Skin epidermis (tissue), 12 donors: ENCODE measurements at regions not wholly inside any gene's neighbourhood (a gene's known extent, or its start where the extent isn't known, plus 50 kb on each side); places are given as distances from the start of the nearest gene placed in this dataset.

ENCODE experiments used
- H3K27ac ChIP-seq, 21 experiments: fragments of 200-600 bp; sonication (generic) in 11 of 21; one replicate each; pipeline ENCODE4 v1.5.0; 2020; ENCODE audit warnings: mild to moderate bottlenecking in 3 of 21, inconsistent platforms in 2 of 21, moderate library complexity in 2 of 21
- H3K4me3 ChIP-seq, 7 experiments: fragments of 200-600 bp; sonication (generic) in 2 of 7; one replicate each; pipeline ENCODE4 v1.5.0; 2020; ENCODE audit warnings: inconsistent platforms in 2 of 7, mild to moderate bottlenecking in 2 of 7, moderate library complexity in 1 of 7

DNA sequence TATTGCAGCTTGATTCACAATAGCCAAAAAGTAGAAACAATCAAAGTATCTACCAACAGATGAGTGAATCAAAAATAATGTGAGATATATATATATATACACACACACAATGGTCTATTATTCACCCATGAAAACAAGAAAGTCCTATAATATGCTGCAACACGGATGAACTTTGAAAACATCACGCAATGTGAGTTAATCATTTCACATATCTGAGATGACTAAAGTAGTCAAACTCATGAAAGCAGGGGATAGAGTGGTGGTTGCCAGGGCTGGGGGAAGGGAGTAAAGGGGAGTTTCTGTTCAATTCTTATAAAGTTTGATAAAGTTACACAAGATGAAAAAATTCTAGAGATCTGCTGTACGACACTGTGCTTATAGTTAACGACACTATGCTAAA is 1234.8 kb downstream of the MRPL39 start:
- H3K27ac ChIP-seq, result no peak overlapping the region

DNA sequence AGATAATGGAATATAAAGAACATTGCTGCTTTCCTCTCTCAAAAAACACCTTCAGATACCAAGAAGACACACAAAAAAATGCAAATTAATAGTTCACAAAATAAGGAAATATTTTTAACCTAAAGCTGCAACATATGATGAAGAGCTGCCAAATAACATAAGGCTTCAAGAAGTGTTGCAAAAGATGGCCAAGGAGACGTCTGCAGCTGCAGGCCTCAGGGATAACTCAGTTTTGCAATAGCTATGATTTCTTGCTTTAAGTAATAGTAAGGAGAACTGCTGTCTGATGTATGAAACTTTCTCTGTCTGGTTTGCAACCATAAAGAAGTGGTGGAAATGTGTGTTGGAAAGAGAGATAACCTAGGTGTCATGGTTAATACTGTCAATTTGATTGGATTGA is 1237.5 kb downstream of the MRPL39 start:
- Histone ChIP-seq H3K4me3 (no peak overlapping the region), H3K27ac (no peak overlapping the region)

More for the DNA sequence above, 1234.8 kb downstream of the MRPL39 start:
- H3K4me3 ChIP-seq, result no peak overlapping the region

DNA sequence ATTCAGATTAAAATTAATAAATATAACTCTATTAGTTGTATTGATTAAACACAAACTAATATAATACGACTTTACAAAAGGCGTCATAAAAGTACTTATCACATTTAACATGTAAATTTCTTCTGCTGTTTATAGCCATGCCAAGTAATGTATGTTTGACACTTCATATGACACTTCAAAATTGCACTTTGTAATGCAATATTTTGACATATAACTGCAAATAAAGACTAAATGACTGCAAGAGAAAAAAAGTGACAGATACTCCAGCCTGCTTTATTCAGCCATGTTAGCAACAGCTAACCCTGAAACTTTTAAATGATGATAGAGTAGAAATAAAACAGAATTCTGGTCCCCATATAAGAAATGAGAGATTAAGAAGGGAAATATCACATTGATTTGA is 1238.0 kb downstream of the MRPL39 start:
- Histone ChIP-seq H3K27ac (no peak overlapping the region), H3K4me3 (no peak overlapping the region)

DNA sequence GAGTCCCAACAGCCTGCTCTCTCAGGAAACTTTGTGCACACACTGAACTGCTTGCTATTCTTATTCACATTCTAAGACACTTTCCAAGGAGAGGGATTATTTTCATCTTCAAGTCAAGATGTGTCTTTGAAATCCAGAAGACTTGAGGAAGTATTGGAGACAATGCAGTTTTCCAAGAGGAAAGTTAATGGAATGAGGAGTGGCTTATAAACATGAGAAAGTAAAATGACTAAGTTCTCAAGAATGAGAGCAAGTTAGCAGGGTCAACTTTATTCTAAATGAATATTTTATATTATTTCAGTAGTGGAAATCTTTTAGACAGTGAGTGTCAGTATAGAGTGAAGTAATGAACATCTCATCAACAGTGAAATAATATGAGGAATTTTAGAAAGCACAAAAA is 1239.3 kb downstream of the MRPL39 start:
- H3K4me3 ChIP-seq, result no peak overlapping the region

DNA sequence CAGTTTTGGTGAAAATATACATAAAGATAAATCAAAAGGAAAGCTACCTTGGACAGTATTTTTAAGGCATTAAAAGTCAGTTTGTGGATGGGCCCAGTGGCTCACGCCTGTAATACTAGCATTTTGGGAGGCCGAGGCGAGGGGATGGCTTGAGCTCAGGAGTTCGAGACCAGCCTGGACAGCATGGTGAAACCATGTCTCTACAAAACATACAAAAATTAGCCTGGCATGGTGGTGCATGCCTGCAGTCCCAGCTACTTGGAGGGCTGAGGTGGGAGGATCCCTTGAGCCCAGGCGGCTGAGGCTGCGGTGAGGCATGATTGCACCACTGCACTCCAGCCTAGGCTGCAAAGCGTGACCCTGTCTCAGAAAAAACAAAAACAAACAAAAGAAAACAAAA is 1253.8 kb downstream of the MRPL39 start:
- H3K27ac ChIP-seq, result no peak overlapping the region
- no peak overlapping the region for H3K4me3 ChIP-seq

More for the DNA sequence above, 1239.3 kb downstream of the MRPL39 start:
- no peak overlapping the region for H3K27ac ChIP-seq

DNA sequence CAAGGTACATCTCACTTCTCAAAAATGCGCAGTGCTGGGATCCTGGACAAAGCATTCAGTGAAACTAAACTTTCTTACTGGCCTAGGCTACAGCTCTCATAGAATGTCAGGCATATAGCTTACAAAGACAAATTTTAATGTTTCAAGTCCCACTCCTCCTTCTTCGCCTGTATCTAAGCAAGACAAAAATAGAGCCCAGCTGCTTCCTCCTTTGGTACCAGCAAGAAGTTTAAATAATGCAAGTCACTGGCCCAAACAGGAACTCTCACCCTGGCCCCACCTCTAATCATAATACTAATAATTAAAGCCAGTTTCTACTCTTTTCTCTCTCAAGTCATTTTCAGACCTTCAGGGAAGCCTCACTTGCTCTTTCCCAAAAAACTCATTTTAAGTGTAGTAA is 1267.9 kb downstream of the MRPL39 start:
- H3K4me3 ChIP-seq, result no peak overlapping the region
- H3K27ac ChIP-seq, result no peak overlapping the region

DNA sequence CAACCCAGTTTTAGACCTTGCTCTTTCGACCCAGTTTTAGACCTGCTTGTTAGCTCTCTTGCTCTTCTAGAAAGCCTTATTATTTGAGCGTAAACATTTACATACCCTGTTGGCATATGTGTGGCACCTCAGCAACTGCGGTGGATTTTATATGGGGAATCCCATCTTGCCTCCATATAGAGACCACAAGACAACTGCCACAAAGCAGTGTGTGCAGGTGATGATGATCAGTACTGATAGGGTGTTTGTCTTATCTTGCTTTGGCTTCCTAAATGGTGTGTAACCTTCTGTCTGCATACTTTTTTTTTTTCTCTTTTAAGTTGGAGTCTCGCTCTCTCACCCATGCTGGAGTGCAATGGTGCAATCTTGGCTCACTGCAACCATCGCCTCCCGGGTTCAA is 1270.8 kb downstream of the MRPL39 start:
- no peak overlapping the region for H3K27ac ChIP-seq
- H3K4me3 ChIP-seq, result no peak overlapping the region

DNA sequence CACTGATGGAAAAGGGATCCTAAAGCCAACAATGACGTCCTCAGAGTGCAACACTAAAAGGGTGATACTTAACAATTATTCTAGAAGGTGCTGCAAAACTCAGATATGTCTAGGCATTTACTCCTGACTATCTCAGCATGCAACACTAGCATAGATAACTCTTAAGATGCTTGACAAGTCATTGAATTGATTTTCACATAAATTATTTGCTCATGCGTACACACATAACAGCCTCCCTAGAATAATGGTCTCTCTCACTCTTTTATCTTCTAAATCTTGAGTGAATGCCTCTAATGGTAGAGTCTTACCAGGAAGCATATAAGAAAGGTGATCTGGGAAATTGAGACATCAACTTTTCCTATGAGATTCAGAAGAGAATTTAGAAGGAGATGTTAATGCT is 1283.7 kb downstream of the MRPL39 start:
- Histone ChIP-seq H3K27ac (no peak overlapping the region), H3K4me3 (no peak overlapping the region)

DNA sequence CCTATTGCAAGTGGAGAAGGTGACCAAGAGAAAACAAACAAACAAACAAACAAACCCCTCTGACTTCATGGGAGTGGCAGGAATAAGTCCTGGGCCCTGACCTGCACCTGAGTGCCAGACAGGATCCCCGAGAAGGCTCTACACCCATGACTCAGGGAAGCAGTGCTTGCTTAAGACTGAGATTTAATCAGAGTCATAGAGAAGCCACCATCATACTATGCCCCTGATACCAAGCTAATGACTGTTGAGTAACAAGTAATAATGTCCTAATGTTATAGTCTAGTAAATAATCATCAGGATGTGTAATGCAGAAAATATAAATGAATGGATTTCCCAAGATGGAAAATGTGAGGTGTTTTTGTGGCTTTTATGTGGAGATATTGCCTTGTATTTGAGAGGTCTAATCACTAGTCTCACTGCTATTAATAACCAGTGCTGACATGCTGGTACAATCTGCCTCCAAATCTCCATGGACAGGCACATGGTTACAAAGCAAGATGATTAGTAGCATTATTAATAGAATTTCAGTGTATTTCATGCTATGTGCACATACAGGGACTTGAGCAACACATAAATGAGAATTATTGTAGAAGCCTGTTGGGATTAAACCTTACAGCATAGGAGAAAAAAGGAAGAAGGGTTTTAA is 1290.9 kb downstream of the MRPL39 start:
- no peak overlapping the region for H3K27ac ChIP-seq
- H3K4me3 ChIP-seq, result no peak overlapping the region

DNA sequence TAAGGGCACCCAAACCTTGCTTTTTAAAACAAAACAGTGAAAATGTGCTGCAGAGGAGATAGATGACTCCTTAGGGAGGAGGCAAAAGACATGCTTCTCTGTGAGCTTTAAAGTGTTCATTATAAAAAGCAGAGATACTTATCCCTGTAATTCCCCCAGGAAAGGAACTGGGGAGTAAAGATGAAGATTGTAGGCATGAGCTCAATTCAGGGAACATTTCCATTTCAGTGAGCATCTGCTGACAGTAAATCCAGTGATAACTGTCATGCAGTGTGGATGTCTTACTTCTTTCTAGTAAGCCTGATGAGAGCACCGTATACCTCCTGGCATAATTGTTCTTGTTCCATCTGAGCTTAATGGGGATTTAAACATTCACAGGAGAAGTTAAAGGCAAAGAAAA is 1296.5 kb downstream of the MRPL39 start:
- Histone ChIP-seq H3K4me3 (no peak overlapping the region), H3K27ac (no peak overlapping the region)

DNA sequence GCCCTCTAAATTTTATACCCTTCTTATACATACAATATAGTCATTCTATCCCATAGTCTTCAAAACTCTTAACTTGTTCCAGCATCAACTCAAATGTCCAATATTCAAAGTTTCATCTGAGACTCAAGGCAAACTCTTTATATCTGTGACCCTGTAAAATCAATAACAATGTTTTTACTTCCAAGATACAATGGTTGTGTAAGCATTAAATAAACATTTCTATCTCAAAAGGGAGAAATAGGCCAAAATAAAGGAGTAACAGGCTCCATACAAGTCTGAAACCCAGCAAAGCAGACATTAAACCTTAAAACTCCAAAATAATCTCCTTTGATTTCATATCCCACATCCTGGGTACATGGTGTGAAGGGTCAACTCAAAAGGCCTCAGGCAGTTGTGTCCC is 1299.1 kb downstream of the MRPL39 start:
- Histone ChIP-seq H3K4me3 (no peak overlapping the region), H3K27ac (no peak overlapping the region)

DNA sequence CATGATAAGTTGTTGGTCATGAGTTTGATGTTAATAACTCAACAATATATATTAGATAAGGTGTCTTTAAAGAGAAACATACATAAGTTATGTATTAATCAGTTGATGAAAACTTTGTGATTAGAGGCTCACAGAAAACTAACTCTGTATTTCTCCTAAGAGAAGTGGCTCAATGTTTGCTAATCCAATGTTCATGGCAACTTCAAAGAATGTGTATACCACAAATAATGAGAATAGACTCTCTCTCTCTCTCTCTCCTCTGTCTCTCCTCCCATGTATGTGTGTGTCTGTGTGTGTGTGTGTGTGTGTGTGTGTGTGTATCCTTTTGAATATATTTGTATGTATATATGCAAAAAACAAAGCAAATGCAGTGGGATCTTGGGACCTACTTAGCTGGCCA is 1304.9 kb downstream of the MRPL39 start:
- no peak overlapping the region for H3K27ac ChIP-seq
- no peak overlapping the region for H3K4me3 ChIP-seq

DNA sequence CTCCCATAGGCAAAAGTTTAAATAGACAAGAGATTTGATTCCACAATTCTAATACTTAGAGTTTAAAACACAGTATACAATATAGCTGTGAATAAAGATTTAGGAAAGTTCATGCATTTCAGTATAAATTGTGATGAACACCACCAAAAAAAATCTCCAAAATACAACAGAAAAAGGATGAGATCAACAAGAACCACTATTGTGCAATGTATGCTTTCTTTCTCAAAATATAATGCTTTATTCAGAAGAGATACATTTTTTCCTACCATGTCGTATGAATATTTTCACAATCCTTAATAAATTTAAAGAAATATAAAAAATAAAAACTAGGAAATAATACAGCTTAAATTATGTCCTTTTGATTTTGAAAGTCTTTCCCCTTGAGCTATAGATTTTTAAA is 1309.2 kb downstream of the MRPL39 start:
- Histone ChIP-seq H3K4me3 (no peak overlapping the region), H3K27ac (no peak overlapping the region)

DNA sequence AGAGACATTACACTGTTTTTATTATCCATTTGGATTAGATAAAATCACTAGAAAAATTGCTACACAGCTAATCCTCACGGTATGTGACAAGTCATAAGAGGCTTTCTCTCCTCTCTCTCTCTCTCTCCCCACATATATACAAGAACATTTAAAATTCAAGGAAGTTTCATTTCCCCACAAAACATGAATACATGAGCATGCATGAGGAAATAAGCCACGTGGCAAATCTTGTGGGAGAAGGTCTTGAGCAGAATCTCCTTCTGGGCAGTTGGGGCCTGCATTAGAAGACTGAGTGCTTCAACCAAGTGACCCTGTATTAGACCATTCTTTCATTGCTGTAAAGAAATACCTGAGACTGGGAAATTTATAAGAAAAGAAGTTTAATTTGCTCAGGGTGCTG is 1313.1 kb downstream of the MRPL39 start:
- Histone ChIP-seq H3K27ac (no peak overlapping the region), H3K4me3 (no peak overlapping the region)

DNA sequence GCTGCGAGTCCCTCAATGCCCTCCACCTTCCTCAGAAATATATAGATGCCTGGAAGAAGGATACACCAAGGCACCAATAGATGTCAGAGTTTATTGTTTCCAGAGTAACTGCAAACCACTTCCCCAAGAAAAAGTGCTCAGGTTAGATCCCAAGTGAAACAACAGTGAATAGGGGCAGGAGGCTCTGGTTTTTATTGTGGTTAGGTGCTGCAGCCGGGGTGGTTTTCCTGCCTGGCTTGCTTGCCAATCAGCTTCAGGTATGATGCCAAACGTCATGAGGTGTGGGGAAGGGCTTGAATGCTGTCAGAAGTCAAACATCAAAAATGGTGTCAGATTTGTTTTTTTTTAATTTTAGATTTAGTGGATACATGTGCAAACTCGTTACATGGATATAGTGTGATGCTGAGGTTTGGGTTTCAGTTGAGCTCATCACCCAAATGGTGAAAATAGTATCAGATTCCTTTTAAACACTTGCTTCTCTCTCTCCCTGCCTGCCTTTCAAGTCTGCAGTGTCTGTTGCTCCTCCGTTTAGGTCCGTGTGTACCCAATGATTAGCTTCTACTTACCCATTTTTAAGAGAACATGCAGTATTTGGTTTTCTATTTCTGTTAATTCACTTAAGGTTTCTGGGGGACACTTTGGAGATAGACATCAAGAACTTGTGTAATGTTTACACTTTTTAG is 1317.0 kb downstream of the MRPL39 start:
- Histone ChIP-seq H3K27ac (no peak overlapping the region), H3K4me3 (no peak overlapping the region)

DNA sequence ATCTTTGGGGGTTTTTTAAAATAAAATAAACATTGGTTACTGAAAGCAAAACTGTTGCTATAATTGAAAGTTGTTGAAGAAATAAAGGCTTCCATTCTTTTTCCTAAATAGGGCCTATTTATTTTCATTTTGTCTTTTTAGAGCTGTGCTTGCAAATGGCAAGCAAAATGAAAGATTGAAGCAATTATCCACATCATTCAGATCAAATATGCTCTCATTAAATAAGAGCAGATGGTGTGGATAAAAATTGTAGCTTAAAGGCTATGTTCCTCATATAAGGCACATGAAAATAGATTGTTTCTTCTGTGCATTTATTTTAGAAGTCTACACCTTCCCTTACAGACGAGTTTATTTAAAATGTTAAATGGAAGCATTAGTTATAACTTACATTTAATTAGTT is 1317.7 kb downstream of the MRPL39 start:
- no peak overlapping the region for H3K27ac ChIP-seq
- no peak overlapping the region for H3K4me3 ChIP-seq

DNA sequence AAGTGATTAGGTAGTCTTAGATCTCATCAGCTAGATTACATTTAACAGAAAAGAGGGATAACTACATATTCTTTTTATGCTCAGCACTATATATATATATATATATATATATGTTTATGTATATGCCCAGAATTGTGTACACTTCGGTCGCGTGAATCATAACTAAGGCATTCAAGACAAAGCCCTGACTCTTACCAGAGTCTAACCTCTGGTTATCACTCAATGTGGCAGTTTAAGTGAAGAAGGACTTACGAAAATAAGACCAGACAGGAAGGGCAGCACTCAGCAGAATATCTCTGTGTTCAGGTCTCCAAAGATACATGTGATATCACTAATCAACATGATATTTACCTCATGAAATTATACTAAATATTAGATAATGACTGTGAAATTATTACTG is 1326.7 kb downstream of the MRPL39 start:
- Histone ChIP-seq H3K27ac (no peak overlapping the region), H3K4me3 (no peak overlapping the region)

DNA sequence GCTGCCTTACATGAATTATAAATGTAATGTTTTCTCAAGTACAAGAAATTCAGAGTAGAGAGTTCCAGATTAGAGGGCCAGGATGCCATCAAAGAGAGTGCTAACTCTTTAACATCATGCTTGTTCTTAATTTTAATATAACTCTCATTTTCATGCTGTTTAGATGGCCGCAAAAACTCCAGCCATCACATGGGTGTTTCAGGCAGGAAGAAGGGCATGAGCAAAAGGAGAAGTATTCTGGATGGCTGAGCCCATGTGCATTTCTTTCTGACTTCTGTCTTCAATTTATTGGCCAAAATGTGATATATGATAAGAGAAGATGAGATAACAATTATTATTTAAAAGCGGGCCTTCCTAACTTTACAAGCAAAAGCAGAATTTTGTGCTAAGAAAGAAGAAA is 1328.6 kb downstream of the MRPL39 start:
- no peak overlapping the region for H3K27ac ChIP-seq
- H3K4me3 ChIP-seq, result no peak overlapping the region

DNA sequence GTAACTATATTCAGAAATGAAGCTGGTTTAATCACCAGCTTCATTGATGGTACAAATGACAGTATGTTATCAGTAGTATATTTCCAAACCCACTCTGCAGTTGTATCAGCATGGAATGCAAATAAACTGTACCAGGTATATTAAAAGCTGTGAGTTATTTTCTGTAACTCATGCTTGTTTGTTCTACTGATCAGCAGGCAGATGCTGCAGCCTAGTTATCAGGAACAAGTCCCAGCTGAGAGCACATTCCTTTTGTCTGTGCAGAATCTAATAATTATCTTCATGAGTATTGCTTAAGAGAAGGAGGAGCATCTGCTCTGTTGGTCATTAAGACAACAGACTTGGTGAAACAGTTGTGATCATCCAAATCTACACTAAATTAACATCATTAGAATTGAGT is 1331.1 kb downstream of the MRPL39 start:
- no peak overlapping the region for H3K27ac ChIP-seq
- no peak overlapping the region for H3K4me3 ChIP-seq

DNA sequence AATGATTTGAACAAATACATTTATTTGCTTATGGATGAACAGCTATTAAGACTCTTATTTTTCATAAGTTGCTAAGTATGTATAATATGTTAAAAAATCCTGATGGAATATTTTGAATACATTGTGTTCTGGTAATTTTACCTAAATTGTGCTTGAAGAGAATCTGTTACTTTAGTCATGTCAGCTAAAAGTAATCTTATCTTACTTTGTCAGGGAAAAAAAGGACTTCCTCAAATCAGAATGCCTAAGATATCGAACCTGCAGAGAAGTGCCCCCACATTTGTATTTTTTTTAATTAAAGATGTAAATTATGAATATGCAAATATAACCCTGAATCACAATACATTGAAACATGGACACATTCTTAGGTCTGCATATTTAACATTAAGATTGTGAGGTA is 1331.7 kb downstream of the MRPL39 start:
- Histone ChIP-seq H3K27ac (no peak overlapping the region), H3K4me3 (no peak overlapping the region)

DNA sequence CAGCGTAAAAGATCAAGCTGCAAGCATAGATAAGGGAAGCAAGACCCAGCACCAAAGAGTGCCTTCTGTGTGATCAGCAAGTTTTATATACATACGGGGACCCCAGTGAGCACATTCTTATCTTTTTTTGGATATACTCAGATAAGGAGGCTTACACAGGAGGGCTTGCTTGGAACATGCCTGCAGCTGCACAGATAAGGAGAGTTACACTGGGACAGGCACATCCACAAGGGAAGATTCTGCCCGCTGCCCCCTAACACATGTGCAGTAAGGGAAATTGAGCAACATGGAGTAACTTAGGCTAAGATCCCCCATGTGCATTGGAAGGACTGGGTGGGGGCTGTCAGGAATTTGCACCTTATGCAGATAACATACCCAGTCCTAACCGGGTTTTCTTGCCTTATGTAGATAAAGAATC is 1334.8 kb downstream of the MRPL39 start:
- H3K4me3 ChIP-seq, result no peak overlapping the region
- no peak overlapping the region for H3K27ac ChIP-seq

DNA sequence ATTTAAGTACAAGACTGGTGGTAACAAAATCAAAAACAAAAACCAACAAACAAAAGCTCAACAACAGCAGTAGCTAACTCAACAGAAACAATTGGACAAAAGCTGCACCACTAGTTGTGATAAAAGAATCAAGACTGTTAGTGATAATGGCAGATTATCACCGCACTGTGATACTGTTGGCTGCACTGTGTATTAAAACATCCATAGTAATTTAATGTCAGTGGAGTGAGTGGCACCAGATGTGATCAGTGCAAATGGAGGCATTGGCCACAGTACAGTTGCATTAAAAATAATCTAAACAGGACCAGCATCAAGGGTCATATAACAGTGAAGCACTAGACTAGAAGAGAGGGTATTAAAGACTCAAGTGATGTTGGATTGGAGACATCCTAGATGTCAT is 1341.3 kb downstream of the MRPL39 start:
- Histone ChIP-seq H3K27ac (no peak overlapping the region), H3K4me3 (no peak overlapping the region)
